Left lobe of liver (tissue), 2 donors: ENCODE measurements at regions not wholly inside any gene's neighbourhood (a gene's known extent, or its start where the extent isn't known, plus 50 kb on each side); places are given as distances from the start of the nearest gene placed in this dataset.
"Not testable (repeated sequence)": the region's sequence is repeated elsewhere in the genome, so short reads cannot be mapped to it uniquely, and the experiment has no call there.

Experiments used
- ATAC-seq: fragments of 200-7000 bp; cut with Tn5 transposase; one replicate; pipeline ENCODE4 v1.9.1; 2020; ENCODE audit warnings: mild to moderate bottlenecking, moderate library complexity
- DNase-seq: peaks from one replicate; pipeline ENCODE4 v3.0.0-alpha.2; 2020; ENCODE audit warnings: low spot score
- donor health status: DM: no; HTN: no; CAD: no; lungs with moderate emphysema.
- donor health status: DM: no; HTN: yes; CAD: no.

- DNase-seq (no peak), ATAC-seq (no peak)
Measured at GRCh38 chr4:104881136-104881886, 265.4 kb upstream of the TET2 start.

GRCh38 chr4:104890598-104891275 lies 255.9 kb upstream of the TET2 start:
- ATAC-seq (peak; percentile 83), DNase-seq (no peak)

GRCh38 chr4:104896660-104897645 lies 249.7 kb upstream of the TET2 start:
- ATAC-seq (peak; percentile 59), DNase-seq (no peak)

- ATAC-seq (no peak), DNase-seq (no peak)
Measured at GRCh38 chr4:104899863-104900262, 246.8 kb upstream of the TET2 start.

- ATAC-seq (peak; percentile 29), DNase-seq (no peak)
Measured at GRCh38 chr4:104901438-104901837, 245.2 kb upstream of the TET2 start.

- no peak for ATAC-seq
- no peak for DNase-seq
Measured at GRCh38 chr4:104901961-104902605, 244.6 kb upstream of the TET2 start.

GRCh38 chr4:104905065-104905464 lies 241.6 kb upstream of the TET2 start:
- no peak for ATAC-seq
- DNase-seq = no peak

- DNase-seq (no peak), ATAC-seq (no peak)
Measured at GRCh38 chr4:104905546-104905945, 241.1 kb upstream of the TET2 start.

GRCh38 chr4:104906276-104906675 lies 240.4 kb upstream of the TET2 start:
- ATAC-seq = peak; percentile 46
- DNase-seq = no peak

- ATAC-seq (peak; percentile 69), DNase-seq (no peak)
Measured at GRCh38 chr4:104907074-104907649, 239.5 kb upstream of the TET2 start.

GRCh38 chr4:104907991-104908390 lies 238.7 kb upstream of the TET2 start:
- DNase-seq (no peak), ATAC-seq (peak; percentile 69)

GRCh38 chr4:104909376-104909775 lies 237.3 kb upstream of the TET2 start:
- DNase-seq (no peak), ATAC-seq (no peak)

- DNase-seq = no peak
- ATAC-seq = no peak
Measured at GRCh38 chr4:104912518-104912917, 234.2 kb upstream of the TET2 start.

GRCh38 chr4:104915373-104915772 lies 231.3 kb upstream of the TET2 start:
- no peak for DNase-seq
- ATAC-seq = peak; percentile 74

- DNase-seq (no peak), ATAC-seq (peak; percentile 83)
Measured at GRCh38 chr4:104915864-104916263, 230.8 kb upstream of the TET2 start.

GRCh38 chr4:104919406-104919805 lies 227.3 kb upstream of the TET2 start:
- ATAC-seq (no peak), DNase-seq (no peak)

GRCh38 chr4:104930298-104930697 lies 216.4 kb upstream of the TET2 start:
- no peak for DNase-seq

GRCh38 chr4:104930745-104931736 lies 215.6 kb upstream of the TET2 start:
- ATAC-seq, DNase-seq: not testable (repeated sequence)

More at GRCh38 chr4:104930298-104930697, 216.4 kb upstream of the TET2 start:
- ATAC-seq = no peak

- DNase-seq (no peak), ATAC-seq (no peak)
Measured at GRCh38 chr4:104938624-104939023, 208.1 kb upstream of the TET2 start.
